Ovary (tissue), 7 donors: ENCODE measurements at regions not wholly inside any gene's neighbourhood (a gene's known extent, or its start where the extent isn't known, plus 50 kb on each side); places are given as distances from the start of the nearest gene placed in this dataset.

Source experiments
- DNase-seq, 5 donors: peaks; one replicate each; pipeline ENCODE4 v3.0.0-alpha.2; 2019 to 2020
- H3K27ac ChIP-seq, 2 donors: fragments of 200-600 bp; one replicate each; pipeline versions ENCODE4 v1.5.1 to v1.8.0; 2019 to 2022
- H3K27me3 ChIP-seq: fragments of 200-600 bp; one replicate; pipeline ENCODE4 v1.8.0; 2022
- H3K36me3 ChIP-seq: fragments of 200-600 bp; sonication (generic); one replicate; pipeline ENCODE4 v1.5.1; 2019
- H3K4me1 ChIP-seq: one replicate; pipeline ENCODE4 v1.8.1; 2013; ENCODE audit warnings: mild to moderate bottlenecking, moderate library complexity; ENCODE audit not compliant: insufficient read depth
- H3K4me3 ChIP-seq: fragments of 200-600 bp; sonication (generic); one replicate; pipeline ENCODE4 v1.5.1; 2017
- H3K9me3 ChIP-seq, 2 donors: fragments of 200-600 bp in 1 of 2; sonication (generic) in 1 of 2; one replicate each; pipeline versions ENCODE4 v1.5.1 to v1.8.1; 2013 to 2019; ENCODE audit warnings: mild to moderate bottlenecking in 1 of 2, moderate library complexity in 1 of 2
- EP300 ChIP-seq: sonication (generic); formaldehyde crosslinking; IDR thresholded peaks from one replicate; pipeline ENCODE4 v1.6.1; 2017; ENCODE audit warnings: antibody characterized with exemption
- POLR2A ChIP-seq: fragments of 450-650 bp; IDR thresholded peaks from one replicate; pipeline ENCODE4 v1.6.1; 2017; ENCODE audit warnings: antibody characterized with exemption, mild to moderate bottlenecking, moderate library complexity
- WGBS, 3 donors: extraction: QIAGEN DNeasy Blood & Tissue Kit in 1 of 3; methylation state at CpG; one replicate each; pipeline versions ENCODE4 v1.1.5 to v1.1.7; 2013 to 2017; 5-methylcytosine and 5-hydroxymethylcytosine counted together
- intact Hi-C, 4 donors: fragments of 100-400 bp; cut with DNase I; formaldehyde crosslinking; loops; one replicate each; pipeline versions ENCODE4 v1.11.0 to v1.15.1; 2022 to 2023
- TF ChIP-seq, protein P1 (sequence below), 3 donors: fragments of 450-650 bp in 2 of 3; fragments of 200-600 bp in 1 of 3; IDR thresholded peaks; one replicate each; pipeline versions ENCODE4 v1.5.1 to v1.8.0; 2016 to 2022; ENCODE audit warnings: antibody characterized with exemption in 3 of 3, mild to moderate bottlenecking in 1 of 3
- donor health status: DM: no; HTN: no; CAD: no; lungs with moderate emphysema.
- donor health status: DM: no; HTN: no; CAD: no.
- donor health status: Bipolar disorder and iron deficiency.
- donor health status: DM: no; HTN: no; CAD: no.
- donor health status: DM: yes; HTN: yes; CAD: no.

GRCh38 chr3:73893089-73893488, 268.3 kb upstream of the PDZRN3 start:
- DNase-seq, result no peak
- no peak overlapping the region for H3K4me3 ChIP-seq
- no peaks in the 10 kb centered on the region for H3K4me1 ChIP-seq
- H3K27me3 ChIP-seq, result no peaks in the 10 kb centered on the region
- no peak overlapping the region for H3K27ac ChIP-seq
- WGBS, 3 donors, result 92 to 95% (median 93%) methylated on average over 2 of the region's 2 CpGs
- H3K9me3 ChIP-seq, result no peaks in the 10 kb centered on the region
- TF ChIP-seq, protein P1, sequence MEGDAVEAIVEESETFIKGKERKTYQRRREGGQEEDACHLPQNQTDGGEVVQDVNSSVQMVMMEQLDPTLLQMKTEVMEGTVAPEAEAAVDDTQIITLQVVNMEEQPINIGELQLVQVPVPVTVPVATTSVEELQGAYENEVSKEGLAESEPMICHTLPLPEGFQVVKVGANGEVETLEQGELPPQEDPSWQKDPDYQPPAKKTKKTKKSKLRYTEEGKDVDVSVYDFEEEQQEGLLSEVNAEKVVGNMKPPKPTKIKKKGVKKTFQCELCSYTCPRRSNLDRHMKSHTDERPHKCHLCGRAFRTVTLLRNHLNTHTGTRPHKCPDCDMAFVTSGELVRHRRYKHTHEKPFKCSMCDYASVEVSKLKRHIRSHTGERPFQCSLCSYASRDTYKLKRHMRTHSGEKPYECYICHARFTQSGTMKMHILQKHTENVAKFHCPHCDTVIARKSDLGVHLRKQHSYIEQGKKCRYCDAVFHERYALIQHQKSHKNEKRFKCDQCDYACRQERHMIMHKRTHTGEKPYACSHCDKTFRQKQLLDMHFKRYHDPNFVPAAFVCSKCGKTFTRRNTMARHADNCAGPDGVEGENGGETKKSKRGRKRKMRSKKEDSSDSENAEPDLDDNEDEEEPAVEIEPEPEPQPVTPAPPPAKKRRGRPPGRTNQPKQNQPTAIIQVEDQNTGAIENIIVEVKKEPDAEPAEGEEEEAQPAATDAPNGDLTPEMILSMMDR (IDR thresholded peaks at IDR 0.05), result no peak
- no peak for TF ChIP-seq POLR2A
- TF ChIP-seq EP300, result no peak
- intact Hi-C loops, result no loop called here
- H3K36me3 ChIP-seq, result no peaks in the 10 kb centered on the region

- intact Hi-C loops, result no loop called here
Observed at GRCh38 chr3:73885862-73886261, 261.1 kb upstream of the PDZRN3 start.

GRCh38 chr3:73884361-73884760, 259.6 kb upstream of the PDZRN3 start:
- Histone ChIP-seq H3K27me3 (no peaks in the 10 kb centered on the region), H3K36me3 (no peaks in the 10 kb centered on the region), H3K4me1 (no peaks in the 10 kb centered on the region), H3K4me3 (no peak overlapping the region), H3K27ac (no peak overlapping the region), H3K9me3 (no peaks in the 10 kb centered on the region)
- WGBS, 3 donors, result 34 to 43% (median 42%) methylated on average over 3 of the region's 3 CpGs
- DNase-seq, result no peak
- intact Hi-C loops, result no loop called here
- TF ChIP-seq EP300 (no peak), POLR2A (no peak)
- TF ChIP-seq, protein P1 (IDR thresholded peaks at IDR 0.05), result no peak

More at GRCh38 chr3:73885862-73886261, 261.1 kb upstream of the PDZRN3 start:
- DNase-seq, result no peak
- H3K4me1 ChIP-seq, result no peaks in the 10 kb centered on the region
- no peaks in the 10 kb centered on the region for H3K9me3 ChIP-seq
- no peaks in the 10 kb centered on the region for H3K27me3 ChIP-seq
- WGBS, 3 donors, result 53 to 77% (median 70%) methylated on average over 1 of the region's 1 CpG
- no peak overlapping the region for H3K27ac ChIP-seq
- no peak overlapping the region for H3K4me3 ChIP-seq
- no peaks in the 10 kb centered on the region for H3K36me3 ChIP-seq
- TF ChIP-seq EP300 (no peak), POLR2A (no peak)
- TF ChIP-seq, protein P1 (IDR thresholded peaks at IDR 0.05), result no peak

- intact Hi-C loops, result no loop called here
- no peak for DNase-seq
Observed at GRCh38 chr3:73883497-73883896, 258.8 kb upstream of the PDZRN3 start.

More at GRCh38 chr3:73883497-73883896, 258.8 kb upstream of the PDZRN3 start:
- H3K27me3 ChIP-seq, result no peaks in the 10 kb centered on the region
- H3K4me1 ChIP-seq, result no peaks in the 10 kb centered on the region
- H3K36me3 ChIP-seq, result no peaks in the 10 kb centered on the region
- TF ChIP-seq EP300 (no peak), POLR2A (no peak)
- TF ChIP-seq, protein P1 (IDR thresholded peaks at IDR 0.05), result no peak
- H3K27ac ChIP-seq, result no peak overlapping the region
- H3K4me3 ChIP-seq, result no peak overlapping the region
- H3K9me3 ChIP-seq, result no peaks in the 10 kb centered on the region
